BJ (cell line): ENCODE measurements at regions not wholly inside any gene's neighbourhood (a gene's known extent, or its start where the extent isn't known, plus 50 kb on each side); places are given as distances from the start of the nearest gene placed in this dataset.

ENCODE experiments used
- CTCF ChIA-PET: fragments of 350-600 bp; formaldehyde crosslinking; extraction: SDS; loops from one replicate; lab custom pipeline; 2021; ENCODE audit warnings: antibody characterized with exemption, inconsistent platforms; lab: Yijun Ruan, JAX
- POLR2A ChIA-PET: fragments of 300-600 bp; sonication (Branson Sonifier 250); formaldehyde crosslinking; extraction: SDS; loops from one replicate; lab custom pipeline; 2021; ENCODE audit warnings: antibody characterized with exemption; lab: Charles Lee
- DNase-seq: peaks from one replicate; pipeline ENCODE4 v3.0.0-alpha.2; 2011; ENCODE audit warnings: low read depth
- H3K27me3 ChIP-seq: 2 replicates; pipeline ENCODE4 v1.6.0; 2011; ENCODE audit warnings: low read length; ENCODE audit not compliant: control insufficient read depth, insufficient read depth
- H3K36me3 ChIP-seq: 2 replicates; pipeline ENCODE4 v1.5.1; 2011; ENCODE audit warnings: low read length; ENCODE audit not compliant: control insufficient read depth, insufficient read depth
- H3K4me3 ChIP-seq: 2 replicates; pipeline ENCODE4 v1.5.1; 2011; ENCODE audit warnings: low read depth, mild to moderate bottlenecking, control low read depth, low read length
- CTCF ChIP-seq: IDR thresholded peaks from 2 replicates; pipeline ENCODE4 v1.5.1; 2011; ENCODE audit warnings: low read depth, mild to moderate bottlenecking, control low read depth, inconsistent platforms, low read length, moderate library complexity; ENCODE audit not compliant: insufficient read depth

DNA sequence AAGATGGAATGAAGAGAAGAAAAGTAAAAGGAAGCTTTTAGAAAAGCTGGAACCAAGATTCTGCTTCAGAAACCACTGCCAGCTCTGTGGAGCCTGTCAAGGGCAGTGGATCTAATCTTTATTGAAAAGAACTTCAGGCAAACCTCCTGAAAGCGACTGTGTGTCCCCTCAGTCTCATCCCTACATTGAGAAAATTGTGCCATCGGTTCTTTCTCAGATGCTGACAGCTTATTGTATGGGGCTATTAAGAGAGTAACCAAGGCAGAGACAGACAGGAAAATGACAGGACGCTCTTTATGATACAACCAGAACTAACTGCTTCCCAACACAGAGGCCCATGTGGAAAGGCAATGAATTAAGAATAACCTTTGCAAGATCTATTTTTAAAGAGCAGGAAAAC is 763.2 kb upstream of the CHAC2 start:
- Histone ChIP-seq H3K4me3 (no peak overlapping the region), H3K36me3 (no peaks in the 10 kb centered on the region), H3K27me3 (no peaks in the 10 kb centered on the region)
- CTCF ChIA-PET = interaction anchor here (1.5 kb wide), 1 partner anchor 10 kb away, joined by 5 read pairs; no protein-coding TSS in a partner anchor
- no peak for DNase-seq
- no peak for TF ChIP-seq CTCF
- POLR2A ChIA-PET = no interaction called here

GRCh38 chr2:52995424-52995823 is 772.2 kb upstream of the CHAC2 start:
- DNase-seq = no peak
- POLR2A ChIA-PET = no interaction called here
- no peak for TF ChIP-seq CTCF
- H3K4me3 ChIP-seq = no peak overlapping the region
- H3K27me3 ChIP-seq = no peaks in the 10 kb centered on the region
- CTCF ChIA-PET = no interaction called here
- H3K36me3 ChIP-seq = no peaks in the 10 kb centered on the region

DNA sequence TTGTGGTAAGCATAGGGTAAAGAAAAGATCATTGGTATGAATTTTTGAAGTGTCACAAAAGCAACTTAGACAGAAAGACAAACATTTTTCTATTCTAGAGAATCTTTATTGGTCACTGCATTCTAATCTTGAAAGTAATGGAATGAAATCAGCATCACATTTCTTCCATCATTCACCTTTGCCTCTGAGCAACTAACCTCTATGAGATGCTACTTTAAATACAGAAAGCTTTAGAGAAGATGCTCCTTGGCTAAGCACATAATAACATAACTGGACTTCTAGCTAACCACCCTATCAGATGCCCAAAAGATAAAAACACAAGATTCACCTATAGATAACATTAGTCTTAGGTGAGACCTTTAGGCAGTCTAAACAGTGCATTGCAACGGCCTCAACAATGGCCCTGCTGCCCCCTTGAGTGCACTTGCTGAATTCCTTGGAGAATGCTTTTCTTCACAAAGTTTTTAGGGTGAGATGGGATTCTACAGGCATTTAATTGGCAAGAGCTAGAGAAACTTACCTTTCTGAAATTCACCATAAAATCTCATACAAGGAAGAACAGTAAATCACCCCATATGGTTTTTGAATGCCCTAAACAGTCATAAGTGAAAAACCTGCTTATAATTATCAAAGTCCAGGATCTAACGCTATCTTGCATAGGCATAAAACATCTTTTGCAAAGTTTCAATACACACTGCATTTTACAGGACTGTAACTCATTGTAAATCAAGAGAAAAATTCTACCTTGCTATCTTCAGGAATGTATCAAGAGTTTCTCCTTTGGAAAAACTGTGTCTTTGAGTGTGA is 791.3 kb upstream of the CHAC2 start:
- ChIA-PET POLR2A (no interaction called here), CTCF (no interaction called here)
- no peak overlapping the region for H3K4me3 ChIP-seq
- TF ChIP-seq CTCF = peak; percentile 34
- DNase-seq = no peak
- H3K36me3 ChIP-seq = no peaks in the 10 kb centered on the region
- H3K27me3 ChIP-seq = no peaks in the 10 kb centered on the region

GRCh38 chr2:52974127-52974526 is 793.5 kb upstream of the CHAC2 start:
- Histone ChIP-seq H3K36me3 (no peaks in the 10 kb centered on the region), H3K4me3 (no peak overlapping the region), H3K27me3 (no peaks in the 10 kb centered on the region)
- DNase-seq = no peak
- CTCF ChIA-PET = no interaction called here
- POLR2A ChIA-PET = no interaction called here
- no peak for TF ChIP-seq CTCF

GRCh38 chr2:52970642-52971041 is 797.0 kb upstream of the CHAC2 start:
- DNase-seq = no peak
- H3K4me3 ChIP-seq = no peak overlapping the region
- no peaks in the 10 kb centered on the region for H3K27me3 ChIP-seq
- CTCF ChIA-PET = no interaction called here
- POLR2A ChIA-PET = no interaction called here
- no peaks in the 10 kb centered on the region for H3K36me3 ChIP-seq
- no peak for TF ChIP-seq CTCF
